ENCODE measurements at regions not wholly inside any gene's neighbourhood (a gene's known extent, or its start where the extent isn't known, plus 50 kb on each side); places are given as distances from the start of the nearest gene placed in this dataset.

DNA sequence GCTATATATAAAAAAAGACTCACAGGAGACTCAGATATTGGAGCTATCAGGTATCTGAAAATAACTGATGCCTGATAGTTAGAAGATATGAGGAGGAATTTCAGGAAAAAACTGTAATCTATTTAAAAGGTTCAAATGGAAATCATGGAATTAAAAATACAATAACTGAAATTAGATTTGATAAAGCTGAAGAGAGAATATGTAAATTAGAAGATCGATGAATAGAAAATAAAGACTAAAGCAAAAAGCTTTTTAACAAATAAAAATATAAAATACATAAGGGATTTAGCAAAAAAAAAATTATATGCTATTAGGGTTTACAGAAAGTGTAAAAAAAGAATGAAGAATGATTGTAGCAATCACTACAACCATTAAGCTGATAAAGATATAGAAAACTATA is 679.8 kb upstream of the LMCD1 start (continued):
- TF ChIP-seq, protein P1, sequence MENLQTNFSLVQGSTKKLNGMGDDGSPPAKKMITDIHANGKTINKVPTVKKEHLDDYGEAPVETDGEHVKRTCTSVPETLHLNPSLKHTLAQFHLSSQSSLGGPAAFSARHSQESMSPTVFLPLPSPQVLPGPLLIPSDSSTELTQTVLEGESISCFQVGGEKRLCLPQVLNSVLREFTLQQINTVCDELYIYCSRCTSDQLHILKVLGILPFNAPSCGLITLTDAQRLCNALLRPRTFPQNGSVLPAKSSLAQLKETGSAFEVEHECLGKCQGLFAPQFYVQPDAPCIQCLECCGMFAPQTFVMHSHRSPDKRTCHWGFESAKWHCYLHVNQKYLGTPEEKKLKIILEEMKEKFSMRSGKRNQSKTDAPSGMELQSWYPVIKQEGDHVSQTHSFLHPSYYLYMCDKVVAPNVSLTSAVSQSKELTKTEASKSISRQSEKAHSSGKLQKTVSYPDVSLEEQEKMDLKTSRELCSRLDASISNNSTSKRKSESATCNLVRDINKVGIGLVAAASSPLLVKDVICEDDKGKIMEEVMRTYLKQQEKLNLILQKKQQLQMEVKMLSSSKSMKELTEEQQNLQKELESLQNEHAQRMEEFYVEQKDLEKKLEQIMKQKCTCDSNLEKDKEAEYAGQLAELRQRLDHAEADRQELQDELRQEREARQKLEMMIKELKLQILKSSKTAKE (IDR thresholded peaks at IDR 0.05; ENCODE audit: low read depth, poor library complexity, severe bottlenecking), result no peak
- TF ChIP-seq CEBPB (IDR thresholded peaks at IDR 0.05; ENCODE audit: borderline replicate concordance in 1 of 2, low read depth in 2 of 2, low read length in 2 of 2) (no peak), DPF2 (IDR thresholded peaks at IDR 0.05) (no peak), GATAD2B (conservative IDR thresholded peaks at IDR 0.05; ENCODE audit: low read depth) (no peak), STAT1 (conservative IDR thresholded peaks at IDR 0.05) (no peak), NFYB (IDR thresholded peaks at IDR 0.05; ENCODE audit: insufficient read depth, low read depth, low read length) (no peak)
- TF ChIP-seq, protein P2, sequence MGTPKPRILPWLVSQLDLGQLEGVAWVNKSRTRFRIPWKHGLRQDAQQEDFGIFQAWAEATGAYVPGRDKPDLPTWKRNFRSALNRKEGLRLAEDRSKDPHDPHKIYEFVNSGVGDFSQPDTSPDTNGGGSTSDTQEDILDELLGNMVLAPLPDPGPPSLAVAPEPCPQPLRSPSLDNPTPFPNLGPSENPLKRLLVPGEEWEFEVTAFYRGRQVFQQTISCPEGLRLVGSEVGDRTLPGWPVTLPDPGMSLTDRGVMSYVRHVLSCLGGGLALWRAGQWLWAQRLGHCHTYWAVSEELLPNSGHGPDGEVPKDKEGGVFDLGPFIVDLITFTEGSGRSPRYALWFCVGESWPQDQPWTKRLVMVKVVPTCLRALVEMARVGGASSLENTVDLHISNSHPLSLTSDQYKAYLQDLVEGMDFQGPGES (IDR thresholded peaks at IDR 0.05), result no peak
- TF ChIP-seq, protein P3, sequence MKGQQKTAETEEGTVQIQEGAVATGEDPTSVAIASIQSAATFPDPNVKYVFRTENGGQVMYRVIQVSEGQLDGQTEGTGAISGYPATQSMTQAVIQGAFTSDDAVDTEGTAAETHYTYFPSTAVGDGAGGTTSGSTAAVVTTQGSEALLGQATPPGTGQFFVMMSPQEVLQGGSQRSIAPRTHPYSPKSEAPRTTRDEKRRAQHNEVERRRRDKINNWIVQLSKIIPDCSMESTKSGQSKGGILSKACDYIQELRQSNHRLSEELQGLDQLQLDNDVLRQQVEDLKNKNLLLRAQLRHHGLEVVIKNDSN (IDR thresholded peaks at IDR 0.05; ENCODE audit: borderline replicate concordance, extremely low read length, insufficient read depth, low read depth, low read length), result no peak

DNA sequence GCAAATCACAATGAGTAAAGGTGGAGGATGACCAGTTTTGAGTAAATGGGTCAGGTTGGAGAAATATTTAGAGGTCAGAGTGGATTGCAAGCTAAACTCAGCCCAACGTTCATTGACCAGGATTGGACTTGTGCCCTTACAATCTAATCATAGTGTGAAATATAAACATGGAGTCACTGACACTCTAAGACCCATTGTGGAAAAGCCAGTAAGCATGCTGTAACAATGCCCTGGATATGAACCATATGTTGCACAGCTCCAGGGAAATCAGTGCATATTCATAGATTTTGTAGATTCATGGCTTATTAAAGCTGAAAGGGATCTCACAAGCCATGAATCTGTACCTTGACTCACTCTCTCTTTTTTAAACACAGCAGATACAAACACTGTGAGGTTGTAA is 660.2 kb upstream of the LMCD1 start:
- Histone ChIP-seq H3K9me3 (replicated peaks; ENCODE audit: control insufficient read depth, insufficient read depth, low read length) (no peaks in the 10 kb centered on the region), H3K4me1 (ENCODE audit: control insufficient read depth, insufficient read depth, low read length) (no peaks in the 10 kb centered on the region), H2AFZ (ENCODE audit: control insufficient read depth, low read depth, low read length) (no peak overlapping the region), H3K79me2 (ENCODE audit: control insufficient read depth, insufficient read depth, low read length) (no peaks in the 10 kb centered on the region), H3K4me2 (ENCODE audit: control insufficient read depth, insufficient read depth) (no peak overlapping the region), H3K4me3 (no peak overlapping the region), H3K27me3 (replicated peaks in 1 of 2; ENCODE audit: control insufficient read depth in 2 of 2, insufficient read depth in 2 of 2, low read length in 1 of 2) (no peaks in the 10 kb centered on the region), H3K9ac (ENCODE audit: control insufficient read depth, insufficient read depth, low read length) (no peak overlapping the region), H4K20me1 (ENCODE audit: control insufficient read depth, insufficient read depth) (no peaks in the 10 kb centered on the region), H3K36me3 (ENCODE audit: control insufficient read depth in 2 of 2, insufficient read depth in 2 of 2, low read length in 1 of 2) (no peaks in the 10 kb centered on the region), H3K27ac (ENCODE audit: control insufficient read depth, insufficient read depth) (no peak overlapping the region)
- ChIA-PET SMC1A (ENCODE audit: uncharacterized antibody, unreplicated experiment) (no interaction called here), CTCF (no interaction called here), RAD21 (ENCODE audit: unreplicated experiment) (no interaction called here), POLR2A (no interaction called here)
- intact Hi-C loops (cut with micrococcal nuclease; ENCODE audit: unreplicated experiment), result no loop called here
- in situ Hi-C loops (cut with MboI), result no loop called here
- FAIRE-seq (no peak), DNase-seq (ENCODE audit: low read depth, low spot score) (no peak), ATAC-seq (no peak)
- WGBS (ENCODE audit: insufficient coverage, insufficient replicate concordance, low lambda C conversion rate, missing lambda C conversion rate), result 0% methylated on average over 1 of the region's 1 CpG
- no peak for TF ChIP-seq NRF1 (conservative IDR thresholded peaks at IDR 0.05; ENCODE audit: low read depth, low read length)
- no peak for TF ChIP-seq ZNF384 (IDR thresholded peaks at IDR 0.05; ENCODE audit: borderline replicate concordance, low read depth, low read length)
- TF ChIP-seq SP1 (IDR thresholded peaks at IDR 0.05; ENCODE audit: low read depth, low read length), result no peak
- TF ChIP-seq FOXK2 (IDR thresholded peaks at IDR 0.05), result no peak
- no peak for TF ChIP-seq TBL1XR1 (IDR thresholded peaks at IDR 0.05; ENCODE audit: low read depth, low read length)
- no peak for TF ChIP-seq EP300 (IDR thresholded peaks at IDR 0.05; ENCODE audit: borderline replicate concordance in 1 of 2, control insufficient read depth in 1 of 2, low read depth in 2 of 2, low read length in 2 of 2)
- no peak for TF ChIP-seq RAD21 (IDR thresholded peaks at IDR 0.05; ENCODE audit: insufficient read depth, low read depth, low read length)
- BruUV-seq (replicated peaks), result no TSS peak
